Chondrocyte (in vitro differentiated cells): ENCODE measurements at regions not wholly inside any gene's neighbourhood (a gene's known extent, or its start where the extent isn't known, plus 50 kb on each side); places are given as distances from the start of the nearest gene placed in this dataset.

Source experiments
- DNase-seq: peaks from one replicate; pipeline ENCODE4 v3.0.0; 2021; ENCODE audit warnings: mixed read lengths, low spot score
- H3K27ac Mint-ChIP-seq: one replicate; pipeline ENCODE4 v1.8.0; 2021; ENCODE audit warnings: mild to moderate bottlenecking, moderate library complexity, mixed read lengths; ENCODE audit not compliant: unreplicated experiment
- H3K27me3 Mint-ChIP-seq: 2 replicates; pipeline ENCODE4 v1.8.0; 2021; ENCODE audit warnings: low read depth, mixed read lengths
- H3K36me3 Mint-ChIP-seq: 2 replicates; pipeline ENCODE4 v1.8.0; 2021; ENCODE audit warnings: low read depth, mixed read lengths
- H3K4me1 Mint-ChIP-seq: 2 replicates; pipeline ENCODE4 v1.8.0; 2021; ENCODE audit warnings: low read depth, mild to moderate bottlenecking, mixed read lengths
- H3K4me3 Mint-ChIP-seq: one replicate; pipeline ENCODE4 v1.8.0; 2021; ENCODE audit warnings: mild to moderate bottlenecking, moderate library complexity, mixed read lengths; ENCODE audit not compliant: unreplicated experiment
- H3K9me3 Mint-ChIP-seq: 2 replicates; pipeline ENCODE4 v1.8.0; 2021; ENCODE audit warnings: low read depth, mixed read lengths
- TF ChIP-seq, protein P1 (sequence below): fragments of 200-600 bp; sonication (generic); IDR thresholded peaks from 2 replicates; pipeline ENCODE4 v1.5.0; 2021; ENCODE audit warnings: antibody characterized with exemption, mild to moderate bottlenecking, moderate library complexity

DNA sequence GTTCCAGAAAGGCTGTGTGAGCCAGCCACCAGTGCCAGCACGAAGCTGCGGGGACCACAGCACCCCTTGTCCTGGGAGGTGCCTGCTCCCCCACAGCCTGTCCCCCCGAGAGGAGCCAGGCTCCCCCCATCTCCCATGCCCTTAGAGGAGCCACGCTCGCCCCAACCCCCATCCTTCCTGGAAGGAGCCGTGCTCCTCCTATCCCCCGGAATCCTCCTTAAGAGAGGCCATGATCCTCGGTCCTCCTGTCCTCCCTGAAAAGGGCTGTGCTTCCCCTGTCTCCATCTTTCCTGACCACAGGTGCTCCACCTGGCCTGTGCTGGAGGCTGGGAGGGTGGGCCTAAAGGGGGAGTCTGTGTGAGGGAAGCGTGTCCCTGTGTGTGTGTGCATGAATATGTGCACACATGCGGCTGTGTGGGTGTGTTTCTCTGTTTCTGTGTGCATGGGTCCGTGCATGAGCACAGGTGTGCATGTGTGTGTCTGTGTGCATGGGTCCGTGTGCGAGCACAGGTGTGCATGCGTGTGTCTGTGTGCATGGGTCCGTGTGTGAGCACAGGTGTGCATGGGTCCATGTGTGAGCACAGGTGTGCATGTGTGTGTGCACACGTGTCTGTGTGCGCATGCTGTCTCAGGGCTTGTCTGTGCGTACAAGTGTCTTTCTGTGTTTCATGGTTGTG lies 80.3 kb downstream of the RTP5 start:
- TF ChIP-seq, protein P1, sequence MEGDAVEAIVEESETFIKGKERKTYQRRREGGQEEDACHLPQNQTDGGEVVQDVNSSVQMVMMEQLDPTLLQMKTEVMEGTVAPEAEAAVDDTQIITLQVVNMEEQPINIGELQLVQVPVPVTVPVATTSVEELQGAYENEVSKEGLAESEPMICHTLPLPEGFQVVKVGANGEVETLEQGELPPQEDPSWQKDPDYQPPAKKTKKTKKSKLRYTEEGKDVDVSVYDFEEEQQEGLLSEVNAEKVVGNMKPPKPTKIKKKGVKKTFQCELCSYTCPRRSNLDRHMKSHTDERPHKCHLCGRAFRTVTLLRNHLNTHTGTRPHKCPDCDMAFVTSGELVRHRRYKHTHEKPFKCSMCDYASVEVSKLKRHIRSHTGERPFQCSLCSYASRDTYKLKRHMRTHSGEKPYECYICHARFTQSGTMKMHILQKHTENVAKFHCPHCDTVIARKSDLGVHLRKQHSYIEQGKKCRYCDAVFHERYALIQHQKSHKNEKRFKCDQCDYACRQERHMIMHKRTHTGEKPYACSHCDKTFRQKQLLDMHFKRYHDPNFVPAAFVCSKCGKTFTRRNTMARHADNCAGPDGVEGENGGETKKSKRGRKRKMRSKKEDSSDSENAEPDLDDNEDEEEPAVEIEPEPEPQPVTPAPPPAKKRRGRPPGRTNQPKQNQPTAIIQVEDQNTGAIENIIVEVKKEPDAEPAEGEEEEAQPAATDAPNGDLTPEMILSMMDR = no peak
- H3K4me3 Mint-ChIP-seq = no peak overlapping the region
- H3K36me3 Mint-ChIP-seq = no peaks in the 10 kb centered on the region
- H3K4me1 Mint-ChIP-seq = no peaks in the 10 kb centered on the region
- peaks cover 34% of the 10 kb centered on the region for H3K27me3 Mint-ChIP-seq
- no peaks in the 10 kb centered on the region for H3K9me3 Mint-ChIP-seq
- no peak overlapping the region for H3K27ac Mint-ChIP-seq
- no peak for DNase-seq

DNA sequence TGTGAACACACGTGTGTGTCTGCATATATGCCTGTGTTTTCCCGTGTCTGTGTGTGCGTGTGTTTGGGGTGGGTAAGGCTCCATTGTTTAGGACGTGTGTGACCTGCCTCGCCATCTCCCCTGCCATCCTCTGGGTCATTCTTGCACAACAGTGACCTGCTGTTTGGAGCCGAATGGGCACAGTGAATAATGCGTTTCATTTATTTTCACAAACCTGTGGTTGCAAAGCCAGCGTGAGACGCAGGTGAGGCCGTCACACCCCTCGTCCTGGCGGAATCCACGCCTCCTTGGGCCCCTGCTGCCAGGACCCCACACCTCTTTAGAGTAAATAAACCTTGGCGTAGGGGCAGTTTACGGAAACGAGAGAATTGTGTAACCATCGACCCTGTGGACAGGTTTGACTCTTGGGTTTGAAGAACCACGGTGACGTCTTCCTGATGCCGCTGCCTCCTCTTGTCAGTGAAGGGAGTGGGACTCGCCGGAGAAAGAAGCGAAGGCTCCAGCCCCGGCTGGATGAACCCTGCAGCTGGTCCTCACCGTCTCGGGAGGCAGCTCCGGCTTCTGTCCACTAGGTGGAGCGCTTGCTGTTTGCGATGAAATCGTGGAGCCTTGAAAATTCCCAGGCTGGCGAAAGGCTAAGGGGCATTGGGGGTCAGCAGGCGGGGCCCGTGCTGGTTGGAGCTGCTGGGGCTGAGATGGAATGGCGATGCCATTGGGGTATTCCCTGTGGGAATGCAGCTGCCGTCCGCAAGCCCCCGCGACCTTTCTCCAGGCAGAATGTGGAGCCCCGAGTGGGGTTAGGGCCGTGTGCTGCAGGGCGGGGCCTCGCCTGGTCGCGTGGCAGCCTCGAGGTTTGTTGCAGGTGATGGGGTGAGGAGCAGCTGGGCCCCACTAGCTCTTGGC lies 81.1 kb downstream of the RTP5 start:
- no peaks in the 10 kb centered on the region for H3K4me1 Mint-ChIP-seq
- H3K27me3 Mint-ChIP-seq = peaks cover 38% of the 10 kb centered on the region
- no peaks in the 10 kb centered on the region for H3K9me3 Mint-ChIP-seq
- no peak overlapping the region for H3K27ac Mint-ChIP-seq
- DNase-seq = no peak
- TF ChIP-seq, protein P1 = peak; percentile 94
- no peak overlapping the region for H3K4me3 Mint-ChIP-seq
- no peaks in the 10 kb centered on the region for H3K36me3 Mint-ChIP-seq

DNA sequence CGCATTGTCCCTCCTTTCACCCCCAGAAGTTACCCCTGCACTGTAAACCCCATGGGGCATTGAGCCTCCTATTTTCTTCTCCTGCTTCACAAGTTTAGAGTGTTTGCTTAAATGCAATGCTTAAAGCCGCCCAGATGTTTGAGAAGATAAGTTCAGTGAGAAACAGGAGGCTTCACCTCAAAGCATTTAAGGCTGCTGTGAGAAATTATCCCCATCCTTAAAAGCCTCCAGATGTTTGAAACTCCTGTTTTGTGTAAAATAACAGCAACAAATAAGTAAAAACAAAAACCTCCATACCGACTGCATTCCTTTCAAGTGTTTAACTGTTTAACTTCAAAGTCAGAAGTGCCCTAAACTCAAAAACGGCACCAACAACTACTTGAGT lies 81.8 kb downstream of the RTP5 start:
- H3K36me3 Mint-ChIP-seq = no peaks in the 10 kb centered on the region
- no peak for DNase-seq
- H3K9me3 Mint-ChIP-seq = no peaks in the 10 kb centered on the region
- peaks cover 35% of the 10 kb centered on the region for H3K27me3 Mint-ChIP-seq
- no peaks in the 10 kb centered on the region for H3K4me1 Mint-ChIP-seq
- no peak overlapping the region for H3K27ac Mint-ChIP-seq
- TF ChIP-seq, protein P1 = no peak
- no peak overlapping the region for H3K4me3 Mint-ChIP-seq

DNA sequence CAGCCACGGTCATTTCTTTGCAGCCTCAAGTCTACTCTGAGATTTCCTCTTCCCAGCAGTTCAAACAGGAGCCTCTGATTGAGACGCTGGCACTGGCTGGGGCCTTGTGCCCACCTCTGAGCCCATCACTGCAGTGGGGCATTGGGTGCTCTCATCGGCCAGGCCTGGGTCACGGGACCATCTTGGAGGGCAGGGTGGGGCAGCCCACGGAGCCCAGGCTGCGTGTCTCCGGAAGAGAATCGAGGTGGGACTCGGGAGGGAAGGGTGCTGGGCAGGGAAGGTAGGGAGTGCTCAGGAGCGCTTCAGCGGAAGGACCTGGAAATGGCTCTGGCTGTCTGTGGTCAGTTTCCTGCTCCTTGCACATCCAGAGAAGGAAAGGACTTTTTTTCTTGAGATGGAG lies 82.4 kb downstream of the RTP5 start:
- no peaks in the 10 kb centered on the region for H3K9me3 Mint-ChIP-seq
- TF ChIP-seq, protein P1 = no peak
- peaks cover 35% of the 10 kb centered on the region for H3K27me3 Mint-ChIP-seq
- no peak overlapping the region for H3K4me3 Mint-ChIP-seq
- peaks cover 1% of the 10 kb centered on the region for H3K36me3 Mint-ChIP-seq
- H3K27ac Mint-ChIP-seq = no peak overlapping the region
- DNase-seq = no peak
- no peaks in the 10 kb centered on the region for H3K4me1 Mint-ChIP-seq

DNA sequence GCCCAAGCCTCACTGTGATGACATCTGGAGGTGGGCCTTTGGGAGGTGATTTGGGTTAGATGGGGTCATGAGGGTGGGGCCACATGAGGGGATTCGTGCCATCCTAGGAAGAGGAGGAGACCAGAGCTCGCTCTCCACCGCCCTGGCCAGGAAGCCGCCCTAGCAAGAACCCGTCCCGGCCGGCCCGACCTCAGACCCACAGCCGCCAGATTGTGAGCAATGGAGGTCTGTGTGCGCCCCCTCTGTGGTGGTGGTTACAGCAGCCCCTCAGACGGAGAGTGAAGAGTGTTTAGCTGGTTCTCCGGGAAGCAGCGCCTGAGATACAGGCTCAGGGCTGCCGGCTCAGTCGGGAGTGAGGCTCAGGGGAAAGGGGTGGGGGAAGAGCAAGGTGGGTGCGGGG lies 83.3 kb downstream of the RTP5 start:
- H3K4me1 Mint-ChIP-seq = no peaks in the 10 kb centered on the region
- no peak overlapping the region for H3K27ac Mint-ChIP-seq

More for the DNA sequence above, 83.3 kb downstream of the RTP5 start:
- peaks cover 35% of the 10 kb centered on the region for H3K27me3 Mint-ChIP-seq
- no peaks in the 10 kb centered on the region for H3K9me3 Mint-ChIP-seq
- TF ChIP-seq, protein P1 = no peak
- peaks cover 1% of the 10 kb centered on the region for H3K36me3 Mint-ChIP-seq
- no peak for DNase-seq
- H3K4me3 Mint-ChIP-seq = no peak overlapping the region
